GM18861 (cell line): ENCODE measurements at regions not wholly inside any gene's neighbourhood (a gene's known extent, or its start where the extent isn't known, plus 50 kb on each side); places are given as distances from the start of the nearest gene placed in this dataset.

Experiments
- ATAC-seq: cut with Tn5 transposase; IDR thresholded peaks from one replicate; pipeline ENCODE4 v1.9.1; 2021; ENCODE audit not compliant: unreplicated experiment

- no peak for ATAC-seq
These were observed 158.1 kb downstream of the RBFOX3 start for GRCh38 chr17:79452706-79453105.

DNA sequence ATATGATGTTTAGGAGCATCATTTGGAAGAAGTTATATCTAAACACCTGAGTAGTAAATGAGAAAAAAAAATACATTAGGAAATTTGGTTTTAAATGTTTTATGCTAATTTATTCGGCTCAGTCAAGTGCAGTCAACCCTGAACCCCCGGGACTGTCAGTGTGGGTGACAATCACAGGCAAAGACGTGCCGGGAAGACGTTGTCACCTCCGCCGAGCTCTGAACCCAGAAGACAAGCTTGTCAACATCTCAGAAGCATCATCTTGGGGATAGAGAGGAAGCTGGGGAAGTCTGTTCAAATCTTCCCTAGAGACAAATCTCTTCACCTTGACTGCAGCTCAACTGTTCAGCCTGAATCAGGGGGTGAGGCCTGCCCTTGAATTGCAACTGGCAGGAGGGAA is 159.7 kb downstream of the RBFOX3 start:
- no peak for ATAC-seq

DNA sequence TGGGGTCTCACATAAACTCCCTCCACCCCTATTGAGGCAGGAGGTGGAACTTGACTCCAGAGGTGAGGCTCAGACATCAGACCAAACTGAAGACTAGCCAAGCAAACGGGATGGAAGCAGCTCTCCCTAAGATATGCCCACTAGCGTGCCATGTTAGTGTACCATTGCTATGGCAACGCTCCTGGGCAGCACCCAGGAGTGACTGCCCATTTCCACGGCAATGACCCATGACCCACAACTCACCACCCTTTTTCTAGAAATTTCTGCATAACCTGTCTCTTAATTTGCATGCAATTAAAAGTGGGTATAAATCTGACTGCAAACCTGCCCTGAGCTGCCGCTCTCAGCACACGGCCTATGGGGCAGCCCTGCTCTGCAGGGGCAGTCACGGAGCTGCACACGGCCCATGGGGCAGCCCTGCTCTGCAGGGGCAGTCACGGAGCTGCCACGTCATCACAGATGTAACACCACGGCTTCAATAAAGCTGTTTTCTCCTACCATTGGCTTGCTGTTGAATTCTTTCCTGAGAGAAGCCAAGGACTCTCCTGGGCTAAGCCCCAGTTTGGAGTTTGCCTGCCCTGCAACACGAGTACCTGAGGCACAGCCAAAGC is 164.3 kb downstream of the RBFOX3 start:
- no peak for ATAC-seq

- no peak for ATAC-seq
These were observed 166.7 kb downstream of the RBFOX3 start for GRCh38 chr17:79444198-79444597.

DNA sequence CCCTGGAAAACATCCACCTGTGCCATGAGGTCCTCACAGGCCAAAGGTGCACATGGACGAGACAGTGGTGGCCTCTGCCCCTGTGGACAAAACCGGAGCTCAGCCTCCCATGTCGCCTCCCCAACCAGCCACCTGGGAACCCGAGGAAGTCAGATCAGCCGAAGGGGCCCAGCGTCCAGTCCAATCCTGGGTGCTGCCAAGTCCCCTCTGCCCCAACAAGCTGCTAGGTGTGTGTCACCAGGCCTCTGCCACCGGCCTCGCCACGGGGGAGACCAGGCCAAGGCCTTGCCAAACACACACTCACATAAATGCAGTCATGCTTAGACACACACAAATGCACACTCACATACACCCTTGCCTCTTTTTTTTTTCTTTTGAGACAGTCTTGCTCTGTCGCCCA is 167.8 kb downstream of the RBFOX3 start:
- ATAC-seq: no peak

- no peak for ATAC-seq
These were observed 169.3 kb downstream of the RBFOX3 start for GRCh38 chr17:79441356-79442160.

DNA sequence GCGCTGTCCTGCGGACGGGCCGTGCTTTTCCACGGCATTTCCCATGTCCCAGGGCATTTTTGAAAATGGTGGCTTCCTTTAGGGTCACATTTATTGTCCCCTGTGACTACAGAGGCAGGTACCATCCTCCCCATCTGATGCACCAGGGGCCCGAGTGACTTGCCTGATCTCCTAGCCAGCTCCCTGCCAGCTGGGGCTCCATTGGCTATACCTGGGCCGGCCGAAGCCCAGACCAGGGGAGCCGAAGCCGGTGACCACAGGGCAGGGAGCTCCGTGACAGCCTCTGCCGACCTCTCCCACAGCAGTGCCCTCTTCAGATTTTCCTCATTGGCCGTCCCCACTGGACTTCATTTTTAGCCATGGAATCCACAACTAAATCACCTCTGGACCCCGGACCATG is 170.6 kb downstream of the RBFOX3 start:
- no peak for ATAC-seq

DNA sequence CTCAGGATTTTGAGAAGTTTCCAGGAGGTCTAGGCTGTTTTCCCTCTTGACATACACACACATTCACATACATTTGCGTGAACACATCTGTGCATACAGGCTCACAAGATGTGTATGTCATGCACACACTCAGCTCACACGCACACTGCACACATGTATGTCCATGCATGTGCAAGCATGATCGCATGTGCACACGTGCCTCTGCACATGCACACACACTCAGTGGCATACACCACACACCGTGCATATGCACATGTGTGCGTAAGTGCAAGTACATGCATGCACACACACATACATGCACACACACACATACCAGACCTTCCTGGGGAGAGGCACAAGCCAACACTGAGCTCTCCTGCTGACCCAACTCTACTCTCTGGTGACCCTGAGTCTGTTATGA is 171.4 kb downstream of the RBFOX3 start:
- no peak for ATAC-seq

DNA sequence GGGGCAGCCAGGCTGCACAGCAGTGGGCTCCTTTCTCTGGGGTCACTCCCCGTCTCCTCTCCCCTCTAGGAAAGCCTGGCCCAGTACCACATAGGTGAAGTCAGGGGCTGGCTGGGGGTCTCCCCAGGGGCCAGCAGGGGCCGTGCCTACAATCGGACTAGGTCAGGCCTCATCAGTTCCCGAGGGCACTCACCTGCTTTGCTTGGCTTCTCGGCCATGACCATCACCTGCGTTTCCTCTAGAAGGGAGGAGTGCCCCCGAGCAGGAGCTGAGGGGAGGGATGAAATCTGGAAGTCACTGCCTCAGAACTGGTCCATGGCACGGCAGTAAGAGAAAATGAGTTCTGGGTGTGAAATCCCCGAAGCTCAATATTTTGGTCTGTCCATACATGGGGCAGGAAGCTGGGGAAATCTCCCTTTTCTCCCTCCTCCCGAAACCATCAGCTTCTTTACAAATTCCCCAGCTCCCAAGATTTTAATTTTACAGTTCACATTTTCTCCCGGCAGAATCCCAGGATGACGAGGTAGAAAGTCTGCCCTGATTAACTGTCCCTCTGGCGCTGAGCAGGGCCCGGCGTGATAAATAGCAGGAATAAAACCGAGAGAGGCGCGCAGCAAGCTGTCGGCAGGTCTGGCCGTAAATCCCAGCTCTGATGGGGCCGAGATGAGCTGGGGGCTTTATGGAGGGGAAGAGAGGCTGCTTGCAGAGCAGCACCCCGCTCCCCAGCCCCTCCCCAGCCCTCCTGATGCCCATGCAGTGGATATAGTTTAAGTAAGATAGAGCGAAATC is 172.1 kb downstream of the RBFOX3 start:
- ATAC-seq: no peak

GRCh38 chr17:79438058-79438457 is 172.8 kb downstream of the RBFOX3 start:
- ATAC-seq: no peak

- ATAC-seq: no peak
These were observed 173.8 kb downstream of the RBFOX3 start for GRCh38 chr17:79437081-79437480.

DNA sequence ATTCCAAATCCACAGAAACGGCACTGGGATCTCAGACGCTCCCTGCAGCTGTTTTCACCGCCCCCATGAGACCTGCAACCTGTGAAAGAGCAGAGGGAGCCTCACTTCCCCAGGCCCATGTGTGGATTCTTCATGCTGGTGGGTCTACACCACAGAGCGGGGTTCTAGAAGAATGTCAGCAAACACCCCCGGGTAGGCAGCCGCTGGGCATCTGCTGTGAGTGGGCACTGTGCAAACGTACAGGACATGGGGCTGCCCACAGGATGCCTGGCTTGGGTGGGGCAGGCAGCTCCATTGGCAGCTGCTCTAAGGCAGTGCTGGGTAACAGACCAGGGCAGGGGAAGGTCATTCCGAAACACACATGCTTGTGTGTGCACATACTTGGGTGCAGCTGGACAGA is 174.9 kb downstream of the RBFOX3 start:
- no peak for ATAC-seq

- ATAC-seq: no peak
These were observed 175.6 kb downstream of the RBFOX3 start for GRCh38 chr17:79435296-79435695.

DNA sequence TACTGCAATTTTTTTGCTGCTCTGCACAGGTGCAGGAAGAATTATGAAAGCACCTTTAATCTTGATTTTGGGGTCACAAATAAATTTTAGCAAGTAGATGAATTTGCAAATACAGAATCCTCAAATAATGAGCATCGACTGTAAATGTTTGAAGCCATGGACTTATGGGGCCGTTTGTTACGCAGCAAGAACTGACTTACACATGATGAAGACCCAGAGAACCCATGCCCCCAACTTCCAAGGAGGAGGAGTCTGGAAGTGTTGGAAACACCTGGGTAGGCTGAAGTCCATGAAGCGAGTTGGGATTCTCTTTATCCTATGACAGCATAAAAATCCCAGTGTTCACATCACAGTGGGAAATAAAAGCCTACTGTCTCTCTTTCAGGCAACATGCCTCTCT is 176.6 kb downstream of the RBFOX3 start:
- ATAC-seq: no peak

- no peak for ATAC-seq
These were observed 177.5 kb downstream of the RBFOX3 start for GRCh38 chr17:79433379-79433778.

GRCh38 chr17:79431175-79431574 is 179.7 kb downstream of the RBFOX3 start:
- no peak for ATAC-seq

DNA sequence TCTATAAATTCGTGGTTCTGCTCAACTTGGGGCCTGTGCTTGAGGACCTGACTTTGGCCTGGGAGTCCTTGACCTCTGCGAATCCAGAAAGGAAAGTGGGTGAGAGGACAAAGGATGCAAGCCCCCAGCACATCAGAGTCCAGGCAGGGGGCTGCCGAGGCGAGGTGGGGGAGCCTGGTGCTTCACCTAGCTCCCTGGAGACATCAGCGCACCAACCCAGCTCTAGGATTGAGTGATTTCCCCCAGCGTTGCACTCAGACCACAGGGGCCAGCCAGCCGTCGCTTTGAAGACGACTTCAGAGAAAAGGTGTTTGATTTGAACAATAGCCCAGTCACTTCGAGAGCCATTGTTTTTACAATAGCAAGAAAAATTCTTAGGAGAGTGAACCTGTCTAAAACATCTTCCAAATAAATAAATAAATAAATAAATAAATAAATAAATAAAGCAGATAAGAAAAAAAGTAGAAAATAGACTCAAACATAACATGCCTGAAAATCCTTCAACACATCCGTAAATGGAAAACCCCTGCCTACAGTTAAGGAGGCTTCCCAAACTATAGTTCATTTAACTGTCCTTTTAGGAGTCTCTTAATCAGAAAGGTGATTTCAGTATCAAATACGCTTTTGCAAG is 180.9 kb downstream of the RBFOX3 start:
- no peak for ATAC-seq

- no peak for ATAC-seq
These were observed 181.9 kb downstream of the RBFOX3 start for GRCh38 chr17:79428988-79429387.

- ATAC-seq: no peak
These were observed 183.0 kb downstream of the RBFOX3 start for GRCh38 chr17:79427621-79428539.

DNA sequence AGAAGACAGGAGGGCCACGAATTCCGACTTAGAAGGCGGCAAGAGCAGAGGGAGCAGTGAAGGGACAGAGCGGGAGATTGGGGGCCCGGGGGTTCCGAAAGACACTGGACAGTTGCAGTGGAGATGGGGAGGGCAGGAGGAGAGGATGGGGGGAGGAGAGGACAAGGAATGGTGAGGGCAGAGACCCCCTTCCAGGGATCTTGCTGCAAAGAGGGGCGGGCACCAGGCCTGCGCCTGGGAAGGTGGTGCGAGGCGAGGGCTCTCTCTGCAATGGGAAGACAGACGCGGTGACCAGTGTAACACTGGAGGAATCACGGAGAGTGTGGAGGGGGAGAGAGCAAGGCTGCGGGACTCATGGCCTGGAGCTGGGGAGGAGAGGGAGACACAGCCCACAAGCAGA is 185.2 kb downstream of the RBFOX3 start:
- no peak for ATAC-seq
